ENCODE measurements at regions not wholly inside any gene's neighbourhood (a gene's known extent, or its start where the extent isn't known, plus 50 kb on each side); places are given as distances from the start of the nearest gene placed in this dataset.
A peak's percentile ranks its signal among the peaks of the same experiment; 100 is the strongest.
"Not testable (repeated sequence)": the region's sequence is repeated elsewhere in the genome, so short reads cannot be mapped to it uniquely, and the experiment has no call there.

GRCh38 chr7:81165070-81165469 lies 246.2 kb upstream of the SEMA3C start:
- no peak for DNase-seq

GRCh38 chr7:81162771-81163525 lies 244.1 kb upstream of the SEMA3C start:
- DNase-seq: no peak

GRCh38 chr7:81162234-81162633 lies 243.4 kb upstream of the SEMA3C start:
- no peak for DNase-seq

- no peak for DNase-seq
Measured at GRCh38 chr7:81161451-81162075, 242.7 kb upstream of the SEMA3C start.

GRCh38 chr7:81159402-81159801 lies 240.6 kb upstream of the SEMA3C start:
- no peak for DNase-seq

GRCh38 chr7:81158189-81158588 lies 239.3 kb upstream of the SEMA3C start:
- DNase-seq: no peak

GRCh38 chr7:81155654-81156373 lies 237.0 kb upstream of the SEMA3C start:
- DNase-seq: no peak

GRCh38 chr7:81154565-81154964 lies 235.7 kb upstream of the SEMA3C start:
- DNase-seq: no peak

GRCh38 chr7:81152925-81153324 lies 234.1 kb upstream of the SEMA3C start:
- not testable (repeated sequence) for DNase-seq

- DNase-seq: no peak
Measured at GRCh38 chr7:81150951-81151361, 232.1 kb upstream of the SEMA3C start.

- DNase-seq: no peak
Measured at GRCh38 chr7:81143856-81144255, 225.0 kb upstream of the SEMA3C start.

- DNase-seq: peak in 1 of 5 donors; percentile 3
Measured at GRCh38 chr7:81141257-81142205, 222.7 kb upstream of the SEMA3C start.

- DNase-seq: no peak
Measured at GRCh38 chr7:81140775-81141174, 221.9 kb upstream of the SEMA3C start.

GRCh38 chr7:81140252-81140651 lies 221.4 kb upstream of the SEMA3C start:
- DNase-seq: no peak

- DNase-seq: no peak
Measured at GRCh38 chr7:81138870-81139269, 220.0 kb upstream of the SEMA3C start.

- no peak for DNase-seq
Measured at GRCh38 chr7:81135324-81135723, 216.5 kb upstream of the SEMA3C start.

- DNase-seq: no peak
Measured at GRCh38 chr7:81128011-81128410, 209.2 kb upstream of the SEMA3C start.

- no peak for DNase-seq
Measured at GRCh38 chr7:81120803-81121202, 202.0 kb upstream of the SEMA3C start.

- no peak for DNase-seq
Measured at GRCh38 chr7:81120111-81120510, 201.3 kb upstream of the SEMA3C start.

GRCh38 chr7:81114633-81115032 lies 195.8 kb upstream of the SEMA3C start:
- no peak for DNase-seq

GRCh38 chr7:81112731-81113130 lies 193.9 kb upstream of the SEMA3C start:
- no peak for DNase-seq

GRCh38 chr7:81111781-81112540 lies 193.1 kb upstream of the SEMA3C start:
- no peak for DNase-seq

All from T-helper 1 cell (primary cell).